GM23338 (cell line): ENCODE measurements at regions not wholly inside any gene's neighbourhood (a gene's known extent, or its start where the extent isn't known, plus 50 kb on each side); places are given as distances from the start of the nearest gene placed in this dataset.

Experiments used
- ATAC-seq: fragments of 200-7000 bp; cut with Tn5 transposase; 3 replicates; pipeline ENCODE4 v1.9.1; 2020
- DNase-seq: peaks from one replicate; pipeline ENCODE4 v3.0.0-alpha.2; 2015; ENCODE audit warnings: low spot score
- H2AFZ ChIP-seq: fragments of 200-600 bp; sonication (generic); 2 replicates; pipeline ENCODE4 v1.8.0; 2016; ENCODE audit warnings: antibody characterized with exemption, mild to moderate bottlenecking, moderate library complexity
- H3F3A ChIP-seq: fragments of 200-600 bp; sonication (generic); replicated peaks from 2 replicates; pipeline ENCODE4 v1.8.0; 2017; ENCODE audit warnings: antibody characterized with exemption, mixed run types, low read depth
- H3K27ac ChIP-seq: fragments of 200-600 bp; sonication (generic); 2 replicates; pipeline ENCODE4 v1.6.1; 2016; ENCODE audit warnings: low read depth
- H3K27me3 ChIP-seq: fragments of 200-600 bp; sonication (generic); 2 replicates; pipeline ENCODE4 v1.8.0; 2016; ENCODE audit warnings: mild to moderate bottlenecking, mixed run types, moderate library complexity; ENCODE audit not compliant: insufficient read depth
- H3K36me3 ChIP-seq: fragments of 200-600 bp; sonication (generic); 2 replicates; pipeline ENCODE4 v1.8.0; 2016; ENCODE audit warnings: mild to moderate bottlenecking; ENCODE audit not compliant: insufficient read depth
- H3K4me1 ChIP-seq: fragments of 200-600 bp; sonication (generic); 2 replicates; pipeline ENCODE4 v1.8.0; 2016; ENCODE audit warnings: mild to moderate bottlenecking, moderate library complexity; ENCODE audit not compliant: insufficient read depth
- H3K4me2 ChIP-seq: fragments of 200-600 bp; sonication (generic); 2 replicates; pipeline ENCODE4 v1.7.1; 2017; ENCODE audit warnings: mixed run types
- H3K4me3 ChIP-seq: fragments of 200-600 bp; sonication (generic); 2 replicates; pipeline ENCODE4 v1.6.1; 2016; ENCODE audit warnings: mixed run types
- H3K79me2 ChIP-seq: fragments of 200-600 bp; sonication (generic); replicated peaks from 2 replicates; pipeline ENCODE4 v1.8.0; 2017; ENCODE audit warnings: mild to moderate bottlenecking; ENCODE audit not compliant: insufficient read depth
- H3K9me2 ChIP-seq: fragments of 200-600 bp; sonication (generic); 2 replicates; pipeline ENCODE4 v1.8.0; 2017; ENCODE audit not compliant: insufficient read depth
- H4K20me1 ChIP-seq: fragments of 200-600 bp; sonication (generic); replicated peaks from 2 replicates; pipeline ENCODE4 v1.8.0; 2017; ENCODE audit warnings: mild to moderate bottlenecking; ENCODE audit not compliant: insufficient read depth
- H3K27ac Mint-ChIP-seq: 2 replicates; pipeline ENCODE4 v1.8.0; 2020; ENCODE audit warnings: inconsistent platforms, mild to moderate bottlenecking, moderate library complexity, mixed read lengths
- H3K27me3 Mint-ChIP-seq: 3 replicates; pipeline ENCODE4 v1.8.0; 2022; ENCODE audit warnings: low read depth, mild to moderate bottlenecking, moderate library complexity, mixed read lengths, inconsistent platforms; ENCODE audit not compliant: insufficient read depth, poor library complexity
- H3K36me3 Mint-ChIP-seq: 3 replicates; pipeline ENCODE4 v1.8.0; 2021; ENCODE audit warnings: low read depth, mild to moderate bottlenecking, inconsistent platforms, moderate library complexity, mixed read lengths
- H3K4me1 Mint-ChIP-seq: 3 replicates; pipeline ENCODE4 v1.8.0; 2020; ENCODE audit warnings: mild to moderate bottlenecking, inconsistent platforms, mixed read lengths
- H3K4me3 Mint-ChIP-seq: 3 replicates; pipeline ENCODE4 v1.8.0; 2021; ENCODE audit warnings: moderate library complexity, mild to moderate bottlenecking, inconsistent platforms, mixed read lengths
- H3K9me3 Mint-ChIP-seq: 3 replicates; pipeline ENCODE4 v1.8.0; 2020; ENCODE audit warnings: moderate library complexity, mild to moderate bottlenecking, inconsistent platforms, mixed read lengths
- CREB1 ChIP-seq: fragments of 250-450 bp; sonication (Bioruptor Pico); IDR thresholded peaks from 2 replicates; pipeline ENCODE4 v1.5.0; 2020; ENCODE audit warnings: low read depth, mild to moderate bottlenecking, moderate library complexity
- JUNB ChIP-seq: IDR thresholded peaks from one replicate; pipeline ENCODE4 v1.6.1; 2016; ENCODE audit warnings: antibody characterized with exemption; ENCODE audit not compliant: unreplicated experiment
- POLR2AphosphoS5 ChIP-seq: IDR thresholded peaks from 2 replicates; pipeline ENCODE4 v1.6.1; 2016; ENCODE audit warnings: antibody characterized with exemption, low read depth
- STAT1 ChIP-seq: IDR thresholded peaks from one replicate; pipeline ENCODE4 v1.6.1; 2016; ENCODE audit warnings: antibody characterized with exemption; ENCODE audit not compliant: unreplicated experiment
- ZNF331 ChIP-seq: fragments of 250-450 bp; sonication (Bioruptor Pico); IDR thresholded peaks from 2 replicates; pipeline ENCODE4 v1.5.0; 2020; ENCODE audit warnings: low read depth, mild to moderate bottlenecking, moderate library complexity
- TF ChIP-seq, protein P1 (sequence below): IDR thresholded peaks from one replicate; pipeline ENCODE4 v1.6.1; 2018; ENCODE audit warnings: antibody characterized with exemption; ENCODE audit not compliant: unreplicated experiment
- TF ChIP-seq, protein P2 (sequence below), 2 experiments: fragments of 200-600 bp in 1 of 2; sonication (generic) in 1 of 2; conservative IDR thresholded peaks; 2 replicates each; pipeline versions ENCODE4 v1.5.1 to v1.6.1; 2016 to 2017; ENCODE audit warnings: antibody characterized with exemption in 2 of 2, low read depth in 2 of 2, mild to moderate bottlenecking in 2 of 2, moderate library complexity in 1 of 2

GRCh38 chr20:1777476-1777820, 117.8 kb upstream of the SIRPA start:
- TF ChIP-seq POLR2AphosphoS5: no peak
- TF ChIP-seq JUNB: no peak
- TF ChIP-seq, protein P1, sequence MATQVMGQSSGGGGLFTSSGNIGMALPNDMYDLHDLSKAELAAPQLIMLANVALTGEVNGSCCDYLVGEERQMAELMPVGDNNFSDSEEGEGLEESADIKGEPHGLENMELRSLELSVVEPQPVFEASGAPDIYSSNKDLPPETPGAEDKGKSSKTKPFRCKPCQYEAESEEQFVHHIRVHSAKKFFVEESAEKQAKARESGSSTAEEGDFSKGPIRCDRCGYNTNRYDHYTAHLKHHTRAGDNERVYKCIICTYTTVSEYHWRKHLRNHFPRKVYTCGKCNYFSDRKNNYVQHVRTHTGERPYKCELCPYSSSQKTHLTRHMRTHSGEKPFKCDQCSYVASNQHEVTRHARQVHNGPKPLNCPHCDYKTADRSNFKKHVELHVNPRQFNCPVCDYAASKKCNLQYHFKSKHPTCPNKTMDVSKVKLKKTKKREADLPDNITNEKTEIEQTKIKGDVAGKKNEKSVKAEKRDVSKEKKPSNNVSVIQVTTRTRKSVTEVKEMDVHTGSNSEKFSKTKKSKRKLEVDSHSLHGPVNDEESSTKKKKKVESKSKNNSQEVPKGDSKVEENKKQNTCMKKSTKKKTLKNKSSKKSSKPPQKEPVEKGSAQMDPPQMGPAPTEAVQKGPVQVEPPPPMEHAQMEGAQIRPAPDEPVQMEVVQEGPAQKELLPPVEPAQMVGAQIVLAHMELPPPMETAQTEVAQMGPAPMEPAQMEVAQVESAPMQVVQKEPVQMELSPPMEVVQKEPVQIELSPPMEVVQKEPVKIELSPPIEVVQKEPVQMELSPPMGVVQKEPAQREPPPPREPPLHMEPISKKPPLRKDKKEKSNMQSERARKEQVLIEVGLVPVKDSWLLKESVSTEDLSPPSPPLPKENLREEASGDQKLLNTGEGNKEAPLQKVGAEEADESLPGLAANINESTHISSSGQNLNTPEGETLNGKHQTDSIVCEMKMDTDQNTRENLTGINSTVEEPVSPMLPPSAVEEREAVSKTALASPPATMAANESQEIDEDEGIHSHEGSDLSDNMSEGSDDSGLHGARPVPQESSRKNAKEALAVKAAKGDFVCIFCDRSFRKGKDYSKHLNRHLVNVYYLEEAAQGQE: no peak
- TF ChIP-seq STAT1: no peak
- no peaks in the 10 kb centered on the region for H3K36me3 ChIP-seq
- Mint-ChIP-seq H3K36me3 (peaks cover 4% of the 10 kb centered on the region; the same call in 2 of the 3 replicates), H3K27ac (no peak overlapping the region), H3K27me3 (peaks cover 11% of the 10 kb centered on the region), H3K4me1 (peaks cover 16% of the 10 kb centered on the region), H3K4me3 (peak overlapping the region; percentile 91), H3K9me3 (no peaks in the 10 kb centered on the region)
- DNase-seq: no peak
- H3K4me3 ChIP-seq: peak overlapping the region; percentile 67
- no peak overlapping the region for H3K27ac ChIP-seq
- H2AFZ ChIP-seq: peak overlapping the region; percentile 14; the same call in 1 of the 2 replicates
- H3K4me1 ChIP-seq: peaks cover 19% of the 10 kb centered on the region
- no peaks in the 10 kb centered on the region for H4K20me1 ChIP-seq
- H3K9me2 ChIP-seq: no peaks in the 10 kb centered on the region
- no peak for ATAC-seq
- no peaks in the 10 kb centered on the region for H3K79me2 ChIP-seq
- H3K27me3 ChIP-seq: no peaks in the 10 kb centered on the region; the same call in 1 of the 2 replicates
- peak overlapping the region; percentile 78 for H3K4me2 ChIP-seq
- no peaks in the 10 kb centered on the region for H3F3A ChIP-seq

DNA sequence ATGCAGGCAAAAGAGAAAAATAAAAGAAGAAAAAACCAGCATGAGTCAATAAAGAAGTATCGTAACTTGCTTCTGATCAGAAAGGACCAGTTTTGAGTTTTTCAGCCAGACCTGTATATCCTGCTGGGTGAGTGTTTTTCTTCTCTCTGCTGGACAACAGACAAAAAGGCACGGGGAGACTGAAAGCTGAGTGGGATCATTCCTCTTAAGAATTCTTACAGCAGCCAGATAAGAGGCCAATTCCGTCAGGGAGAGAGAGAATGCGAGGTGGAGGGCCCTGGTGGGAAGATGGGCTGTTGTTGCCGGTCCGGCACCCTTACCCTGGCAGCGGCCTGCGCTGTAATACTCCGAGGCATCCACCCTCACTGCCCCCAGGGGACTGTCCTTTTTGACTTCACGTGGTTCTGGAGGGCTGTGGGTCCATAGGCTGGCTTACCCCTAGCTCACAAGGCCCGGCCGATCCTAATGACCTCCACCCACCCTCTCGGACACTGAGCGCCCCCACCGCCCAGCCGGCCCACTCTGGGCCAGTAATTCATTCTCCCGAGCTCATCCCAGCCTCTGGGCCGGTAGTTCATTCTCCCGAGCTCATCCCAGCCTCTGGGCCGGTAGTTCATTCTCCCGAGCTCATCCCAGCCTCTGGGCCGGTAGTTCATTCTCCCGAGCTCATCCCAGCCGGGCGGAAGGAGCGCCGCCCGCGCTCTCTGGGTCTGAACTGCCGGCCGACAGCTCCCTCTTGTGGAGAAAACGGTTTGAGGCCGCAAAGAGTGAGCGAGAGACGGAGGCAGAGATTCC, 118.3 kb upstream of the SIRPA start:
- H3K27ac Mint-ChIP-seq: peak overlapping the region; percentile 79
- peak overlapping the region; percentile 72 for H2AFZ ChIP-seq

More for the DNA sequence above, 118.3 kb upstream of the SIRPA start:
- peaks cover 16% of the 10 kb centered on the region for H3K4me1 Mint-ChIP-seq
- H3K9me3 Mint-ChIP-seq: no peaks in the 10 kb centered on the region
- peaks cover 11% of the 10 kb centered on the region for H3K27me3 Mint-ChIP-seq
- Histone ChIP-seq H3K4me2 (peak overlapping the region; percentile 78), H3K4me3 (peak overlapping the region; percentile 67), H3F3A (no peaks in the 10 kb centered on the region), H4K20me1 (no peaks in the 10 kb centered on the region), H3K27me3 (no peaks in the 10 kb centered on the region; the same call in 1 of the 2 replicates), H3K27ac (peak overlapping the region; percentile 56; the same call in 1 of the 2 replicates), H3K9me2 (no peaks in the 10 kb centered on the region), H3K79me2 (no peaks in the 10 kb centered on the region), H3K36me3 (no peaks in the 10 kb centered on the region), H3K4me1 (peaks cover 19% of the 10 kb centered on the region)
- peak; percentile 91 for ATAC-seq
- H3K4me3 Mint-ChIP-seq: peak overlapping the region; percentile 91
- no peak for TF ChIP-seq CREB1 (CRISPR knock-in tag)
- TF ChIP-seq POLR2AphosphoS5: 0 out of 2 replicates have a peak, but pooled peaks have one; percentile 33
- TF ChIP-seq, protein P2, sequence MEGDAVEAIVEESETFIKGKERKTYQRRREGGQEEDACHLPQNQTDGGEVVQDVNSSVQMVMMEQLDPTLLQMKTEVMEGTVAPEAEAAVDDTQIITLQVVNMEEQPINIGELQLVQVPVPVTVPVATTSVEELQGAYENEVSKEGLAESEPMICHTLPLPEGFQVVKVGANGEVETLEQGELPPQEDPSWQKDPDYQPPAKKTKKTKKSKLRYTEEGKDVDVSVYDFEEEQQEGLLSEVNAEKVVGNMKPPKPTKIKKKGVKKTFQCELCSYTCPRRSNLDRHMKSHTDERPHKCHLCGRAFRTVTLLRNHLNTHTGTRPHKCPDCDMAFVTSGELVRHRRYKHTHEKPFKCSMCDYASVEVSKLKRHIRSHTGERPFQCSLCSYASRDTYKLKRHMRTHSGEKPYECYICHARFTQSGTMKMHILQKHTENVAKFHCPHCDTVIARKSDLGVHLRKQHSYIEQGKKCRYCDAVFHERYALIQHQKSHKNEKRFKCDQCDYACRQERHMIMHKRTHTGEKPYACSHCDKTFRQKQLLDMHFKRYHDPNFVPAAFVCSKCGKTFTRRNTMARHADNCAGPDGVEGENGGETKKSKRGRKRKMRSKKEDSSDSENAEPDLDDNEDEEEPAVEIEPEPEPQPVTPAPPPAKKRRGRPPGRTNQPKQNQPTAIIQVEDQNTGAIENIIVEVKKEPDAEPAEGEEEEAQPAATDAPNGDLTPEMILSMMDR (conservative IDR thresholded peaks at IDR 0.05; ENCODE audit: low read depth in 2 of 2): peak; percentile 72 to 81
- TF ChIP-seq ZNF331 (CRISPR knock-in tag): no peak
- DNase-seq: peak; percentile 92
- H3K36me3 Mint-ChIP-seq: peaks cover 4% of the 10 kb centered on the region; the same call in 2 of the 3 replicates
